T-helper 2 cell treated with Interferon-gamma antibody and Interleukin-4, amounts not matched to agents 5 μg/mL and 100 μg/mL, for 36 hours (primary cell): ENCODE measurements at regions not wholly inside any gene's neighbourhood (a gene's known extent, or its start where the extent isn't known, plus 50 kb on each side); places are given as distances from the start of the nearest gene placed in this dataset.

Source experiments
- DNase-seq: peaks from one replicate; pipeline ENCODE4 v3.0.0; 2021; ENCODE audit warnings: low spot score
- H3K27ac Mint-ChIP-seq: one replicate; pipeline ENCODE4 v1.8.0; 2021; ENCODE audit warnings: mild to moderate bottlenecking, mixed read lengths
- H3K27me3 Mint-ChIP-seq: one replicate; pipeline ENCODE4 v1.8.0; 2021; ENCODE audit warnings: low read depth, mixed read lengths
- H3K36me3 Mint-ChIP-seq: one replicate; pipeline ENCODE4 v1.8.0; 2021; ENCODE audit warnings: low read depth, mixed read lengths
- H3K4me1 Mint-ChIP-seq: one replicate; pipeline ENCODE4 v1.8.0; 2021; ENCODE audit warnings: low read depth, mixed read lengths
- H3K4me3 Mint-ChIP-seq: one replicate; pipeline ENCODE4 v1.8.0; 2022; ENCODE audit warnings: mild to moderate bottlenecking, moderate library complexity, mixed read lengths
- H3K9me3 Mint-ChIP-seq: one replicate; pipeline ENCODE4 v1.8.0; 2021; ENCODE audit warnings: mixed read lengths

GRCh38 chr3:43908456-43908855, 217.7 kb downstream of the ABHD5 start:
- H3K9me3 Mint-ChIP-seq = no peaks in the 10 kb centered on the region
- H3K36me3 Mint-ChIP-seq = no peaks in the 10 kb centered on the region
- no peak for DNase-seq
- H3K27ac Mint-ChIP-seq = no peak overlapping the region
- H3K4me3 Mint-ChIP-seq = no peak overlapping the region
- peaks cover 6% of the 10 kb centered on the region for H3K27me3 Mint-ChIP-seq
- H3K4me1 Mint-ChIP-seq = no peaks in the 10 kb centered on the region

GRCh38 chr3:43909149-43909548, 218.4 kb downstream of the ABHD5 start:
- no peaks in the 10 kb centered on the region for H3K4me1 Mint-ChIP-seq
- no peaks in the 10 kb centered on the region for H3K9me3 Mint-ChIP-seq
- DNase-seq = no peak
- H3K27me3 Mint-ChIP-seq = peaks cover 3% of the 10 kb centered on the region
- no peaks in the 10 kb centered on the region for H3K36me3 Mint-ChIP-seq
- H3K4me3 Mint-ChIP-seq = no peak overlapping the region
- H3K27ac Mint-ChIP-seq = no peak overlapping the region

- no peak for DNase-seq
- no peaks in the 10 kb centered on the region for H3K4me1 Mint-ChIP-seq
- no peaks in the 10 kb centered on the region for H3K27me3 Mint-ChIP-seq
- H3K9me3 Mint-ChIP-seq = no peaks in the 10 kb centered on the region
- H3K4me3 Mint-ChIP-seq = no peak overlapping the region
- no peak overlapping the region for H3K27ac Mint-ChIP-seq
- H3K36me3 Mint-ChIP-seq = no peaks in the 10 kb centered on the region
These were observed 220.0 kb downstream of the ABHD5 start for GRCh38 chr3:43910750-43911149.

- DNase-seq = no peak
- H3K27ac Mint-ChIP-seq = no peak overlapping the region
- no peaks in the 10 kb centered on the region for H3K36me3 Mint-ChIP-seq
- no peak overlapping the region for H3K4me3 Mint-ChIP-seq
- H3K9me3 Mint-ChIP-seq = no peaks in the 10 kb centered on the region
- no peaks in the 10 kb centered on the region for H3K27me3 Mint-ChIP-seq
- no peaks in the 10 kb centered on the region for H3K4me1 Mint-ChIP-seq
These were observed 222.6 kb downstream of the ABHD5 start for GRCh38 chr3:43913036-43913948.

- Mint-ChIP-seq H3K9me3 (no peaks in the 10 kb centered on the region), H3K36me3 (no peaks in the 10 kb centered on the region), H3K27ac (no peak overlapping the region), H3K27me3 (no peaks in the 10 kb centered on the region), H3K4me3 (no peak overlapping the region), H3K4me1 (no peaks in the 10 kb centered on the region)
- no peak for DNase-seq
These were observed 223.5 kb downstream of the ABHD5 start for GRCh38 chr3:43914269-43914668.

- Mint-ChIP-seq H3K27ac (no peak overlapping the region), H3K9me3 (no peaks in the 10 kb centered on the region), H3K36me3 (no peaks in the 10 kb centered on the region), H3K27me3 (peaks cover 5% of the 10 kb centered on the region), H3K4me3 (no peak overlapping the region), H3K4me1 (no peaks in the 10 kb centered on the region)
- no peak for DNase-seq
These were observed 224.8 kb downstream of the ABHD5 start for GRCh38 chr3:43915546-43915945.

- DNase-seq = no peak
- no peaks in the 10 kb centered on the region for H3K9me3 Mint-ChIP-seq
- H3K4me3 Mint-ChIP-seq = no peak overlapping the region
- H3K27ac Mint-ChIP-seq = no peak overlapping the region
- H3K27me3 Mint-ChIP-seq = peaks cover 6% of the 10 kb centered on the region
- H3K4me1 Mint-ChIP-seq = no peaks in the 10 kb centered on the region
- no peaks in the 10 kb centered on the region for H3K36me3 Mint-ChIP-seq
These were observed 226.6 kb downstream of the ABHD5 start for GRCh38 chr3:43917361-43917760.

GRCh38 chr3:43919029-43919428, 228.3 kb downstream of the ABHD5 start:
- no peaks in the 10 kb centered on the region for H3K9me3 Mint-ChIP-seq
- peaks cover 17% of the 10 kb centered on the region for H3K27me3 Mint-ChIP-seq
- no peaks in the 10 kb centered on the region for H3K4me1 Mint-ChIP-seq
- DNase-seq = no peak
- H3K27ac Mint-ChIP-seq = no peak overlapping the region
- H3K4me3 Mint-ChIP-seq = no peak overlapping the region
- no peaks in the 10 kb centered on the region for H3K36me3 Mint-ChIP-seq

- DNase-seq = no peak
- no peaks in the 10 kb centered on the region for H3K36me3 Mint-ChIP-seq
- H3K4me1 Mint-ChIP-seq = no peaks in the 10 kb centered on the region
- H3K27me3 Mint-ChIP-seq = peaks cover 23% of the 10 kb centered on the region
- H3K27ac Mint-ChIP-seq = no peak overlapping the region
- H3K9me3 Mint-ChIP-seq = no peaks in the 10 kb centered on the region
- no peak overlapping the region for H3K4me3 Mint-ChIP-seq
These were observed 230.4 kb downstream of the ABHD5 start for GRCh38 chr3:43921056-43921648.

- H3K4me1 Mint-ChIP-seq = no peaks in the 10 kb centered on the region
- H3K9me3 Mint-ChIP-seq = no peaks in the 10 kb centered on the region
- H3K4me3 Mint-ChIP-seq = no peak overlapping the region
- DNase-seq = no peak
- peaks cover 24% of the 10 kb centered on the region for H3K27me3 Mint-ChIP-seq
- H3K36me3 Mint-ChIP-seq = no peaks in the 10 kb centered on the region
- no peak overlapping the region for H3K27ac Mint-ChIP-seq
These were observed 231.6 kb downstream of the ABHD5 start for GRCh38 chr3:43922374-43922773.

- Mint-ChIP-seq H3K27me3 (peaks cover 24% of the 10 kb centered on the region), H3K9me3 (no peaks in the 10 kb centered on the region), H3K4me1 (no peaks in the 10 kb centered on the region), H3K4me3 (no peak overlapping the region), H3K27ac (no peak overlapping the region), H3K36me3 (no peaks in the 10 kb centered on the region)
- DNase-seq = no peak
These were observed 232.6 kb downstream of the ABHD5 start for GRCh38 chr3:43923104-43923882.

- H3K27ac Mint-ChIP-seq = no peak overlapping the region
- no peaks in the 10 kb centered on the region for H3K9me3 Mint-ChIP-seq
- H3K27me3 Mint-ChIP-seq = peaks cover 20% of the 10 kb centered on the region
- no peaks in the 10 kb centered on the region for H3K36me3 Mint-ChIP-seq
- no peak for DNase-seq
- H3K4me1 Mint-ChIP-seq = no peaks in the 10 kb centered on the region
- no peak overlapping the region for H3K4me3 Mint-ChIP-seq
These were observed 235.3 kb downstream of the ABHD5 start for GRCh38 chr3:43926055-43926454.

- Mint-ChIP-seq H3K27me3 (no peaks in the 10 kb centered on the region), H3K36me3 (no peaks in the 10 kb centered on the region), H3K4me1 (no peaks in the 10 kb centered on the region), H3K9me3 (no peaks in the 10 kb centered on the region), H3K4me3 (no peak overlapping the region), H3K27ac (no peak overlapping the region)
- DNase-seq = no peak
These were observed 242.2 kb downstream of the ABHD5 start for GRCh38 chr3:43932921-43933320.

- H3K4me1 Mint-ChIP-seq = peaks cover 9% of the 10 kb centered on the region
- no peaks in the 10 kb centered on the region for H3K9me3 Mint-ChIP-seq
- H3K27ac Mint-ChIP-seq = no peak overlapping the region
- H3K36me3 Mint-ChIP-seq = no peaks in the 10 kb centered on the region
- no peak for DNase-seq
- no peak overlapping the region for H3K4me3 Mint-ChIP-seq
- peaks cover 8% of the 10 kb centered on the region for H3K27me3 Mint-ChIP-seq
These were observed 257.3 kb downstream of the ABHD5 start for GRCh38 chr3:43948013-43948412.
